Upper lobe of left lung (tissue), 6 donors: ENCODE measurements at regions not wholly inside any gene's neighbourhood (a gene's known extent, or its start where the extent isn't known, plus 50 kb on each side); places are given as distances from the start of the nearest gene placed in this dataset.

Experiments
- ATAC-seq, 2 donors: fragments of 200-7000 bp; cut with Tn5 transposase; one replicate each; pipeline ENCODE4 v1.9.1; 2022; ENCODE audit warnings: mild to moderate bottlenecking in 2 of 2, moderate library complexity in 2 of 2; ENCODE audit not compliant: low FRiP score in 2 of 2
- DNase-seq, 2 donors: peaks; one replicate each; pipeline ENCODE4 v3.0.0-alpha.2; 2019 to 2020
- H3K27ac ChIP-seq, 4 donors: fragments of 200-600 bp; sonication (generic); one replicate each; pipeline ENCODE4 v1.5.1; 2016 to 2019
- H3K27me3 ChIP-seq, 4 donors: fragments of 200-600 bp; sonication (generic); one replicate each; pipeline ENCODE4 v1.5.1; 2017 to 2019
- H3K36me3 ChIP-seq, 4 donors: fragments of 200-600 bp; sonication (generic); one replicate each; pipeline ENCODE4 v1.5.1; 2016 to 2019
- H3K4me1 ChIP-seq, 4 donors: fragments of 200-600 bp; sonication (generic); one replicate each; pipeline ENCODE4 v1.5.1; 2018 to 2019
- H3K4me3 ChIP-seq, 4 donors: fragments of 200-600 bp; sonication (generic); one replicate each; pipeline ENCODE4 v1.5.1; 2017 to 2019; ENCODE audit warnings: mild to moderate bottlenecking in 2 of 4, moderate library complexity in 1 of 4
- H3K9me3 ChIP-seq, 4 donors: fragments of 200-600 bp; sonication (generic); one replicate each; pipeline ENCODE4 v1.5.1; 2018 to 2019
- EP300 ChIP-seq, 4 donors: sonication (generic); formaldehyde crosslinking; IDR thresholded peaks; one replicate each; pipeline ENCODE4 v1.5.1; 2017; ENCODE audit warnings: antibody characterized with exemption in 4 of 4, control low read depth in 2 of 4
- POLR2A ChIP-seq, 4 donors: fragments of 450-650 bp; IDR thresholded peaks; one replicate each; pipeline ENCODE4 v1.5.1; 2016 to 2017; ENCODE audit warnings: antibody characterized with exemption in 4 of 4, mild to moderate bottlenecking in 2 of 4
- POLR2AphosphoS5 ChIP-seq, 2 donors: sonication (generic); formaldehyde crosslinking; IDR thresholded peaks; one replicate each; pipeline ENCODE4 v1.5.1; 2017; ENCODE audit warnings: antibody characterized with exemption in 2 of 2
- WGBS, 2 donors: methylation state at CpG; one replicate each; pipeline ENCODE4 v1.1.5; 2017 to 2018; 5-methylcytosine and 5-hydroxymethylcytosine counted together
- TF ChIP-seq, protein P1 (sequence below), 6 experiments: fragments of 450-650 bp in 4 of 6; fragments of 200-600 bp in 2 of 6; sonication (generic) in 2 of 6; IDR thresholded peaks; one replicate each; pipeline ENCODE4 v1.5.1; 2016 to 2019; ENCODE audit warnings: antibody characterized with exemption in 6 of 6
- donor health status: DM: no; HTN: no; CAD: no; lungs with moderate emphysema.
- donor health status: DM: no; HTN: yes; CAD: no; lungs with severe emphysema.

DNA sequence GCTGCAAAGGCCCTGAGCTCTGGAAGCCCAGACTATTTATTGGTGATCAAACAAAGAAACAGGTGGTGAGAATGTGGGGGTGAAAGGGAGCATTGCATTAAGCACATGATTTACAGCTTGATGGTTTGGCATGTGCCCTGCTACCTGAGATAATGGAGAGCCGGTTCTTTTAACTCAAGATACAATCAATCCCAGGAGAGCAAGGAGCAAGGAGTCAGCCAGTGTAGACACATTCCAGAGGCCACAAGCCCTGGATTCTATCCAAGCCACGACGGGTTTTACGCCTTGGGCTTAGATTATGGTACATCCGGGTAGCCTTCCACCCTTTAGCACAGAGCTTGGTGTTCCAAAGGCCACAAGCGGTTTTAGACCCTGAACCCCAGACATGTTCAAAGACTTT lies 292.2 kb downstream of the CYLC2 start:
- TF ChIP-seq, protein P1, sequence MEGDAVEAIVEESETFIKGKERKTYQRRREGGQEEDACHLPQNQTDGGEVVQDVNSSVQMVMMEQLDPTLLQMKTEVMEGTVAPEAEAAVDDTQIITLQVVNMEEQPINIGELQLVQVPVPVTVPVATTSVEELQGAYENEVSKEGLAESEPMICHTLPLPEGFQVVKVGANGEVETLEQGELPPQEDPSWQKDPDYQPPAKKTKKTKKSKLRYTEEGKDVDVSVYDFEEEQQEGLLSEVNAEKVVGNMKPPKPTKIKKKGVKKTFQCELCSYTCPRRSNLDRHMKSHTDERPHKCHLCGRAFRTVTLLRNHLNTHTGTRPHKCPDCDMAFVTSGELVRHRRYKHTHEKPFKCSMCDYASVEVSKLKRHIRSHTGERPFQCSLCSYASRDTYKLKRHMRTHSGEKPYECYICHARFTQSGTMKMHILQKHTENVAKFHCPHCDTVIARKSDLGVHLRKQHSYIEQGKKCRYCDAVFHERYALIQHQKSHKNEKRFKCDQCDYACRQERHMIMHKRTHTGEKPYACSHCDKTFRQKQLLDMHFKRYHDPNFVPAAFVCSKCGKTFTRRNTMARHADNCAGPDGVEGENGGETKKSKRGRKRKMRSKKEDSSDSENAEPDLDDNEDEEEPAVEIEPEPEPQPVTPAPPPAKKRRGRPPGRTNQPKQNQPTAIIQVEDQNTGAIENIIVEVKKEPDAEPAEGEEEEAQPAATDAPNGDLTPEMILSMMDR (IDR thresholded peaks at IDR 0.05): no peak
- no peak for TF ChIP-seq EP300 (IDR thresholded peaks at IDR 0.05)
- TF ChIP-seq POLR2A (IDR thresholded peaks at IDR 0.05): no peak
- TF ChIP-seq POLR2AphosphoS5 (IDR thresholded peaks at IDR 0.05): no peak
- H3K36me3 ChIP-seq: no peaks in the 10 kb centered on the region
- ATAC-seq (no peak), DNase-seq (no peak)
- no peak overlapping the region for H3K27ac ChIP-seq
- H3K4me1 ChIP-seq: no peaks in the 10 kb centered on the region
- no peaks in the 10 kb centered on the region for H3K27me3 ChIP-seq
- H3K9me3 ChIP-seq: no peaks in the 10 kb centered on the region
- 89% methylated on average over 6 of the region's 6 CpGs for WGBS, 2 donors
- H3K4me3 ChIP-seq: no peak overlapping the region

DNA sequence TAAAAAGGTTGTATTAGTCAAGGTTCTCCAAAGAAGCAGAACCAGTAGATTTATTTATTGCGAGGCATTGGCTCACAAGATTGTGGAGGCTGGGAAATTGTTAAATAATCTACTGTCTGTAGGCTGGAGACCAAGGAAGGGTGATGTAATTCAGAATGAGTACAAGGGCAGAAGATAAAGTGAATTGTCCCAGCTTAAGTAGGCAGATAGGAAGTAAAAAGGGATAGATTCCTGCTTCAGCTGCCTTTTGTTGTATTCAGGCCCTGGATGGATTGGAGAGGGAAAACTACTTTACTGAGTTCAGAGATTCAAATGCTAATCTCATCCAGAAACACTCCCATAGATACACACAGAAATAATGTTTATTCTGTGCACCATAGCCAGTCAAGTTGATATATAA lies 301.1 kb downstream of the CYLC2 start:
- Histone ChIP-seq H3K27me3 (no peaks in the 10 kb centered on the region), H3K9me3 (no peaks in the 10 kb centered on the region), H3K36me3 (no peaks in the 10 kb centered on the region), H3K4me3 (no peak overlapping the region), H3K27ac (no peak overlapping the region), H3K4me1 (no peaks in the 10 kb centered on the region)
- WGBS, 2 donors: 72 to 93% methylated on average over 1 of the region's 1 CpG
- no peak for TF ChIP-seq POLR2A (IDR thresholded peaks at IDR 0.05)
- TF ChIP-seq EP300 (IDR thresholded peaks at IDR 0.05): no peak
- TF ChIP-seq POLR2AphosphoS5 (IDR thresholded peaks at IDR 0.05): no peak
- TF ChIP-seq, protein P1 (IDR thresholded peaks at IDR 0.05): no peak
- ATAC-seq (no peak), DNase-seq (no peak)

DNA sequence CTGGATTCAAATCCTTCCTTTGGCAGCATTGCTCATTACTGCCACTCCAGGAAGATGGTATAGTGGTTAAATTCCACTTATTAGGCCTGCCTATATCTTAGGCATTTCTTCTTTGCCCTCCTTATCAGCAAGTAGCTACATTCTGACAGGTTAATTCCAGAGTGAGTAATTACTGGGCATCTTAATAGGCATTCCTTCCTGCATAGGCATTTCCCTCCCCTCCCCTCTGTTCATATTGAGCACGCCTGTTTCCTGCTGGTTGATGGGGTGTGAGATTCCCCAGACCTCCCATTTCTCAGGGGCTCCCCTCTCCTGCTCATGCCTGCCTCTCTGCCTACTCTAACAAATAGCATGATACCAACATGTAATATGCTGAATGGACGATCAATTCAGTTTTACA lies 305.9 kb downstream of the CYLC2 start:
- no peak overlapping the region for H3K27ac ChIP-seq
- no peaks in the 10 kb centered on the region for H3K36me3 ChIP-seq
- H3K4me1 ChIP-seq: no peaks in the 10 kb centered on the region
- H3K27me3 ChIP-seq: no peaks in the 10 kb centered on the region
- ATAC-seq: no peak
- H3K4me3 ChIP-seq: no peak overlapping the region
- no peak for TF ChIP-seq POLR2AphosphoS5 (IDR thresholded peaks at IDR 0.05)
- no peak for TF ChIP-seq POLR2A (IDR thresholded peaks at IDR 0.05)
- TF ChIP-seq EP300 (IDR thresholded peaks at IDR 0.05): no peak
- TF ChIP-seq, protein P1 (IDR thresholded peaks at IDR 0.05): no peak
- peaks cover 0 to 10% (median 2%) of the 10 kb centered on the region in 4 donors for H3K9me3 ChIP-seq
- WGBS, 2 donors: 62 to 81% methylated on average over 2 of the region's 2 CpGs
- no peak for DNase-seq

DNA sequence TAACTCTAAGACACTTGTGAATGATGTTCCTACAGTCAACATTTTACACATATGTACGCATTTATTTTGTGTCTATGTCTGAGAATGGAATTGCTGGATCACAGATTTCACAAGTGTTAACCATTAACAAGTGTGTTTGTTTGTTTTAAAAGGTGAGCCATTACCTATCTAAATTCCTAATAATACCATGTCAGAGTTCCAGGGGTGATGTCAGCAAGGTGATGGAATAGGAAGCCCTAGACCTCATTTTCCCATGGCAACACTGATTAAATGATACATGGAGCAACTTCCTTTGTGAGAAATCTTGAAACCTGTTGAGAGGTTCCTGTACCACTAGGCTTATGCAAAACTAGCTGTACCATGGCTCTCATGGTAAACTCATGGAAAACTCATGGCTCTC lies 309.7 kb downstream of the CYLC2 start:
- no peak for ATAC-seq

DNA sequence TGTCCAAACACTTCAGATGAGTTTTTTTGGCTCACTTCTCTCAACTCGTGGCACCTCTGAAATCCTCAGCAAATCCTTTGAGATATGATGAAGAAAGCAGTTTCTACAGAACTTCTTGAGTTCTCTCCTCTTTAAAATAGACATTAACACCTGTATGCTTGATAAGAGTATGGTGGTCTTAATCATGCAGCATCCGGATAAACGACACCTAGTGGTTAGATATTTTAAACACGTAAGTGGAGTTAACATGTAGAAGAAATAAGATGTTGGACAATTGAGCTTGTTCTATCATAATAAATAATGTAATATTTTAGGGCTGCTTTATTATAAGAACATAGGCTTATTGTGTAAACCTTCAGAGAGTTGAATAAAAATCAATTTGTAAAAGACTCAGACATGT lies 324.8 kb downstream of the CYLC2 start:
- no peaks in the 10 kb centered on the region for H3K9me3 ChIP-seq
- no peak overlapping the region for H3K4me3 ChIP-seq
- ATAC-seq (no peak), DNase-seq (no peak)
- H3K4me1 ChIP-seq: no peaks in the 10 kb centered on the region
- 27 to 32% methylated on average over 4 of the region's 4 CpGs for WGBS, 2 donors
- TF ChIP-seq POLR2AphosphoS5 (IDR thresholded peaks at IDR 0.05): no peak
- no peak for TF ChIP-seq POLR2A (IDR thresholded peaks at IDR 0.05)
- TF ChIP-seq EP300 (IDR thresholded peaks at IDR 0.05): no peak
- TF ChIP-seq, protein P1 (IDR thresholded peaks at IDR 0.05): no peak
- no peaks in the 10 kb centered on the region for H3K36me3 ChIP-seq
- H3K27me3 ChIP-seq: no peaks in the 10 kb centered on the region
- H3K27ac ChIP-seq: no peak overlapping the region

More for the DNA sequence above, 309.7 kb downstream of the CYLC2 start:
- no peak overlapping the region for H3K4me3 ChIP-seq
- WGBS, 2 donors: 79% methylated on average over 1 of the region's 1 CpG
- TF ChIP-seq POLR2AphosphoS5 (IDR thresholded peaks at IDR 0.05) (no peak), EP300 (IDR thresholded peaks at IDR 0.05) (no peak)
- TF ChIP-seq, protein P1 (IDR thresholded peaks at IDR 0.05): no peak
- H3K36me3 ChIP-seq: no peaks in the 10 kb centered on the region
- no peaks in the 10 kb centered on the region for H3K27me3 ChIP-seq
- H3K27ac ChIP-seq: no peak overlapping the region
- peaks cover 0 to 10% (median 2%) of the 10 kb centered on the region in 4 donors for H3K9me3 ChIP-seq
- DNase-seq: no peak
- no peaks in the 10 kb centered on the region for H3K4me1 ChIP-seq
